Bone marrow (tissue), 2 donors: ENCODE measurements at regions not wholly inside any gene's neighbourhood (a gene's known extent, or its start where the extent isn't known, plus 50 kb on each side); places are given as distances from the start of the nearest gene placed in this dataset.

Experiments used
- DNase-seq, 2 donors: peaks; one replicate each; lab custom pipeline; 2025; lab: John Stamatoyannopoulos, UW

- no peak for DNase-seq
These were observed 183.1 kb upstream of the SH3BP4 start for GRCh38 chr2:234768608-234769196.

GRCh38 chr2:234765279-234765678 lies 186.5 kb upstream of the SH3BP4 start:
- no peak for DNase-seq

GRCh38 chr2:234764372-234764771 lies 187.4 kb upstream of the SH3BP4 start:
- no peak for DNase-seq

GRCh38 chr2:234763002-234763873 lies 188.6 kb upstream of the SH3BP4 start:
- no peak for DNase-seq

GRCh38 chr2:234761910-234762309 lies 189.9 kb upstream of the SH3BP4 start:
- DNase-seq: no peak

GRCh38 chr2:234754126-234754525 lies 197.7 kb upstream of the SH3BP4 start:
- no peak for DNase-seq

- DNase-seq: no peak
These were observed 198.1 kb upstream of the SH3BP4 start for GRCh38 chr2:234753701-234754100.

GRCh38 chr2:234752966-234753365 lies 198.9 kb upstream of the SH3BP4 start:
- DNase-seq: no peak

GRCh38 chr2:234751275-234751973 lies 200.4 kb upstream of the SH3BP4 start:
- DNase-seq: no peak

GRCh38 chr2:234747833-234748559 lies 203.8 kb upstream of the SH3BP4 start:
- DNase-seq: no peak

- DNase-seq: no peak
These were observed 204.8 kb upstream of the SH3BP4 start for GRCh38 chr2:234747032-234747431.

- DNase-seq: no peak
These were observed 206.5 kb upstream of the SH3BP4 start for GRCh38 chr2:234745347-234745746.

GRCh38 chr2:234741976-234742375 lies 209.8 kb upstream of the SH3BP4 start:
- no peak for DNase-seq

GRCh38 chr2:234739061-234739460 lies 212.8 kb upstream of the SH3BP4 start:
- no peak for DNase-seq

GRCh38 chr2:234735829-234736228 lies 216.0 kb upstream of the SH3BP4 start:
- DNase-seq: no peak

- DNase-seq: no peak
These were observed 217.8 kb upstream of the SH3BP4 start for GRCh38 chr2:234733795-234734600.

- DNase-seq: no peak
These were observed 218.7 kb upstream of the SH3BP4 start for GRCh38 chr2:234733093-234733489.

GRCh38 chr2:234732404-234733092 lies 219.3 kb upstream of the SH3BP4 start:
- DNase-seq: no peak

- DNase-seq: no peak
These were observed 220.6 kb upstream of the SH3BP4 start for GRCh38 chr2:234731236-234731635.

GRCh38 chr2:234730066-234730640 lies 221.7 kb upstream of the SH3BP4 start:
- DNase-seq: no peak
